HCT116 (cell line): ENCODE measurements at regions not wholly inside any gene's neighbourhood (a gene's known extent, or its start where the extent isn't known, plus 50 kb on each side); places are given as distances from the start of the nearest gene placed in this dataset.

ENCODE experiments used
- ATAC-seq: fragments of 200-7000 bp; cut with Tn5 transposase; 2 replicates; pipeline ENCODE4 v1.9.1; 2020; ENCODE audit warnings: mild to moderate bottlenecking, moderate library complexity
- BruUV-seq: library from RNA; stranded (reverse); fragments of 400-500 nt; replicated peaks from 2 replicates; lab custom pipeline; 2021; lab: Mats Ljungman, UMichigan
- CTCF ChIA-PET: fragments of 300-600 bp; sonication (Branson Sonifier 250); formaldehyde crosslinking; loops from one replicate; lab custom pipeline; 2021; ENCODE audit warnings: antibody characterized with exemption; lab: Charles Lee
- POLR2A ChIA-PET: fragments of 300-600, 350-600 bp; sonication (Branson Sonifier 250); formaldehyde crosslinking; loops from one replicate; lab custom pipeline; 2021; ENCODE audit warnings: antibody characterized with exemption; lab: Charles Lee
- RAD21 ChIA-PET, 2 experiments: fragments of 300-600 bp; sonication (Branson Sonifier 250); formaldehyde crosslinking; loops; one replicate each; lab custom pipeline; 2023; ENCODE audit warnings: low total read pairs in 2 of 2; ENCODE audit not compliant: uncharacterized antibody in 2 of 2, unreplicated experiment in 2 of 2, low non-redundant PET in 1 of 2; lab: Charles Lee
- DNase-seq: peaks from one replicate; pipeline ENCODE4 v3.0.0-alpha.2; 2010; ENCODE audit warnings: low read depth, low spot score
- H2AFZ ChIP-seq: fragments of 200-600 bp; shearing (Covaris generic), sonication (generic); 2 replicates; pipeline ENCODE4 v1.6.1; 2017; ENCODE audit warnings: low read depth, mixed run types, mixed read lengths, antibody characterized with exemption, low read length; ENCODE audit not compliant: poor library complexity, severe bottlenecking
- H3K27ac ChIP-seq: 2 replicates; pipeline ENCODE4 v1.5.1; 2012; ENCODE audit warnings: low read depth, low read length
- H3K27me3 ChIP-seq: fragments of 200-600 bp; sonication (generic); 2 replicates; pipeline ENCODE4 v1.6.1; 2016; ENCODE audit warnings: mixed run types, low read length, mixed read lengths; ENCODE audit not compliant: insufficient read depth
- H3K36me3 ChIP-seq, 2 experiments: fragments of 200-500 bp in 1 of 2; fragments of 200-600 bp in 1 of 2; sonication (Bioruptor generic) in 1 of 2; sonication (generic) in 1 of 2; 2 replicates each; pipeline versions ENCODE4 v1.5.1 to v1.6.1; 2014 to 2016; ENCODE audit warnings: low read length in 2 of 2, inconsistent platforms in 1 of 2, mixed read lengths in 1 of 2, mixed run types in 1 of 2; ENCODE audit not compliant: insufficient read depth in 2 of 2, control insufficient read depth in 1 of 2
- H3K4me1 ChIP-seq, 2 experiments: fragments of 200-600 bp in 1 of 2; sonication (generic) in 1 of 2; 2 replicates each; pipeline versions ENCODE4 v1.5.1 to v1.6.1; 2012 to 2017; ENCODE audit warnings: low read length in 2 of 2, inconsistent platforms in 1 of 2, mild to moderate bottlenecking in 1 of 2, mixed read lengths in 1 of 2, mixed run types in 1 of 2, moderate library complexity in 1 of 2; ENCODE audit not compliant: insufficient read depth in 2 of 2, control insufficient read depth in 1 of 2
- H3K4me2 ChIP-seq: fragments of 200-600 bp; sonication (generic); 2 replicates; pipeline ENCODE4 v1.6.1; 2017; ENCODE audit warnings: mixed run types, low read length, mixed read lengths
- H3K4me3 ChIP-seq, 2 experiments: fragments of 200-600 bp in 1 of 2; sonication (generic) in 1 of 2; replicated peaks in 1 of 2; 2 replicates each; pipeline ENCODE4 v1.5.1; 2011 to 2016; ENCODE audit warnings: low read length in 2 of 2, control low read depth in 1 of 2, low read depth in 1 of 2, mild to moderate bottlenecking in 1 of 2, mixed read lengths in 1 of 2, mixed run types in 1 of 2
- H3K79me2 ChIP-seq: fragments of 200-600 bp; sonication (generic); 2 replicates; pipeline ENCODE4 v1.6.1; 2017; ENCODE audit warnings: mild to moderate bottlenecking, mixed run types, low read length, moderate library complexity, mixed read lengths; ENCODE audit not compliant: insufficient read depth
- H3K9ac ChIP-seq: fragments of 200-600 bp; sonication (generic); 2 replicates; pipeline ENCODE4 v1.6.1; 2016; ENCODE audit warnings: low read length, mixed read lengths
- H3K9me2 ChIP-seq: fragments of 200-600 bp; sonication (generic), shearing (Covaris generic); 2 replicates; pipeline ENCODE4 v1.6.1; 2017; ENCODE audit warnings: mixed run types, mild to moderate bottlenecking, moderate library complexity; ENCODE audit not compliant: insufficient read depth
- H3K9me3 ChIP-seq, 2 experiments: fragments of 200-500 bp in 1 of 2; fragments of 200-600 bp in 1 of 2; sonication (Bioruptor generic) in 1 of 2; sonication (generic) in 1 of 2; 2 replicates each; pipeline ENCODE4 v1.6.1; 2014 to 2017; ENCODE audit warnings: low read length in 2 of 2, mixed read lengths in 2 of 2, inconsistent platforms in 1 of 2, low read depth in 1 of 2, mild to moderate bottlenecking in 1 of 2, mixed run types in 1 of 2, moderate library complexity in 1 of 2; ENCODE audit not compliant: control insufficient read depth in 1 of 2, insufficient read depth in 1 of 2
- H4K20me1 ChIP-seq: fragments of 200-600 bp; sonication (generic), shearing (Covaris generic); 2 replicates; pipeline ENCODE4 v1.6.1; 2017; ENCODE audit warnings: mixed run types, mild to moderate bottlenecking, moderate library complexity; ENCODE audit not compliant: insufficient read depth
- CEBPB ChIP-seq: IDR thresholded peaks from 2 replicates; pipeline ENCODE4 v1.6.1; 2012; ENCODE audit warnings: low read depth
- EGR1 ChIP-seq: IDR thresholded peaks from 2 replicates; pipeline ENCODE4 v1.6.1; 2012; ENCODE audit warnings: low read depth
- ELF1 ChIP-seq: IDR thresholded peaks from 2 replicates; pipeline ENCODE4 v1.6.1; 2012; ENCODE audit warnings: low read depth, borderline replicate concordance
- EZH2phosphoT487 ChIP-seq: fragments of 200-600 bp; IDR thresholded peaks from 2 replicates; pipeline ENCODE4 v1.6.1; 2018; ENCODE audit warnings: antibody characterized with exemption, borderline replicate concordance
- POLR2A ChIP-seq: IDR thresholded peaks from 2 replicates; pipeline ENCODE4 v1.7.0; 2011; ENCODE audit warnings: borderline replicate concordance; ENCODE audit not compliant: insufficient read depth, insufficient read length; ENCODE audit errors: extremely low read depth
- POLR2AphosphoS5 ChIP-seq: IDR thresholded peaks from 2 replicates; pipeline ENCODE4 v1.6.1; 2011; ENCODE audit warnings: mild to moderate bottlenecking, low read depth, low read length, moderate library complexity
- SIN3A ChIP-seq: IDR thresholded peaks from 2 replicates; pipeline ENCODE4 v1.6.1; 2012; ENCODE audit warnings: low read depth
- SRF ChIP-seq: IDR thresholded peaks from 2 replicates; pipeline ENCODE4 v1.6.1; 2012; ENCODE audit warnings: low read depth
- ZNF274 ChIP-seq: fragments of 200-500 bp; sonication (Bioruptor generic); IDR thresholded peaks from 2 replicates; pipeline ENCODE4 v1.6.1; 2014; ENCODE audit warnings: mild to moderate bottlenecking, low read depth, low read length, inconsistent platforms
- intact Hi-C: fragments of 100-400 bp; cut with micrococcal nuclease; formaldehyde crosslinking; loops from 2 replicates; pipeline ENCODE4 v1.10.0; 2022
- TF ChIP-seq, protein P1 (sequence below): IDR thresholded peaks from 2 replicates; pipeline ENCODE4 v1.6.1; 2011; ENCODE audit warnings: mild to moderate bottlenecking, low read length, moderate library complexity; ENCODE audit not compliant: insufficient replicate concordance; ENCODE audit errors: extremely low read depth
- TF ChIP-seq, protein P2 (sequence below): IDR thresholded peaks from 2 replicates; pipeline ENCODE4 v1.6.1; 2012; ENCODE audit warnings: low read depth

DNA sequence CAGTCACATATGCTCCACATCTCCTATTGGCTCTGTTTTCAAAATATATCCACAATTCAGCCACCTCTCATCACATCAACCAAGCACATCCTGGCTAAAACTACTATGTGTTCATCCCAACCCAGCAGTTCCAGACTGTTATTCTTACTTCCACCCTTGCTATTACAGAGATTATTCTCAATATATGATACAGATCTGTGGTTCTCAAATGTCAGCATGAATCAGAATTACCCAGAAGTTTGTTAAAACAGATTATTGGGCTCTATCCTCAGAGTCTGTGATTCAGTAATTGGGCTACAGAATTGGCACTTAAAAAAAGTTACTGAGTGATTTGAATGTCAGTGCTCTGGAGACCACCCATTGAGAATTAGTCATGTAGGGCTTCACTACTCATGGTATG is 78.8 kb upstream of the IZUMO3 start (continued):
- TF ChIP-seq EZH2phosphoT487, result no peak

DNA sequence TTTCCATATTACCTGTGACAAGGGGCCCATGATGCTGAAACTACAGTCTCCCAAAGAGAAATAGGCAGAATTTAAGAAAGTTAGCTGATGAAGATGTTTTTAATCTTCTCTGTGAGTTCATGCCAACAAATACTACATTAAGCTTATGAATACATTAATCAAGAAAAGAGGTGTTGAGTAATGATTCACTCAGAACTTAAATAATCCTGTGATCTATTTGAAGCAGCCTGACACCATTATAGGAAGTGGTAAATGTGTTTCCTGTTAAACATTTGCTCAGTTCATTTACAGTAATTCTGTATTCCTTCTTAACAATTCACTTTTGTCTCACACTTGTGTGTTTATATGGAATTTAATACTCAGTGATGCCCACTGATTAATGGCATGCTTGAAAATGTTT is 75.0 kb upstream of the IZUMO3 start:
- Histone ChIP-seq H2AFZ (no peak overlapping the region), H3K79me2 (no peaks in the 10 kb centered on the region), H3K4me2 (no peak overlapping the region), H3K4me1 (no peaks in the 10 kb centered on the region), H3K4me3 (no peak overlapping the region), H3K9me2 (no peaks in the 10 kb centered on the region), H3K9me3 (peaks cover 0 to 18% of the 10 kb centered on the region in 2 experiments; a peak in 2 of 4 replicates), H4K20me1 (no peaks in the 10 kb centered on the region), H3K27ac (no peak overlapping the region), H3K9ac (no peak overlapping the region), H3K27me3 (no peaks in the 10 kb centered on the region), H3K36me3 (no peaks in the 10 kb centered on the region)
- no TSS peak for BruUV-seq
- RAD21 ChIA-PET, result no interaction called here
- no peak for DNase-seq
- intact Hi-C loops, result no loop called here
- POLR2A ChIA-PET, result no interaction called here
- TF ChIP-seq CEBPB, result no peak
- no peak for TF ChIP-seq SIN3A
- no peak for TF ChIP-seq ZNF274
- no peak for TF ChIP-seq EGR1
- TF ChIP-seq SRF, result no peak
- no peak for TF ChIP-seq POLR2A
- no peak for TF ChIP-seq ELF1
- TF ChIP-seq, protein P1, sequence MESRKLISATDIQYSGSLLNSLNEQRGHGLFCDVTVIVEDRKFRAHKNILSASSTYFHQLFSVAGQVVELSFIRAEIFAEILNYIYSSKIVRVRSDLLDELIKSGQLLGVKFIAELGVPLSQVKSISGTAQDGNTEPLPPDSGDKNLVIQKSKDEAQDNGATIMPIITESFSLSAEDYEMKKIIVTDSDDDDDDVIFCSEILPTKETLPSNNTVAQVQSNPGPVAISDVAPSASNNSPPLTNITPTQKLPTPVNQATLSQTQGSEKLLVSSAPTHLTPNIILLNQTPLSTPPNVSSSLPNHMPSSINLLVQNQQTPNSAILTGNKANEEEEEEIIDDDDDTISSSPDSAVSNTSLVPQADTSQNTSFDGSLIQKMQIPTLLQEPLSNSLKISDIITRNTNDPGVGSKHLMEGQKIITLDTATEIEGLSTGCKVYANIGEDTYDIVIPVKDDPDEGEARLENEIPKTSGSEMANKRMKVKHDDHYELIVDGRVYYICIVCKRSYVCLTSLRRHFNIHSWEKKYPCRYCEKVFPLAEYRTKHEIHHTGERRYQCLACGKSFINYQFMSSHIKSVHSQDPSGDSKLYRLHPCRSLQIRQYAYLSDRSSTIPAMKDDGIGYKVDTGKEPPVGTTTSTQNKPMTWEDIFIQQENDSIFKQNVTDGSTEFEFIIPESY, result no peak
- no peak for TF ChIP-seq POLR2AphosphoS5
- TF ChIP-seq, protein P2, sequence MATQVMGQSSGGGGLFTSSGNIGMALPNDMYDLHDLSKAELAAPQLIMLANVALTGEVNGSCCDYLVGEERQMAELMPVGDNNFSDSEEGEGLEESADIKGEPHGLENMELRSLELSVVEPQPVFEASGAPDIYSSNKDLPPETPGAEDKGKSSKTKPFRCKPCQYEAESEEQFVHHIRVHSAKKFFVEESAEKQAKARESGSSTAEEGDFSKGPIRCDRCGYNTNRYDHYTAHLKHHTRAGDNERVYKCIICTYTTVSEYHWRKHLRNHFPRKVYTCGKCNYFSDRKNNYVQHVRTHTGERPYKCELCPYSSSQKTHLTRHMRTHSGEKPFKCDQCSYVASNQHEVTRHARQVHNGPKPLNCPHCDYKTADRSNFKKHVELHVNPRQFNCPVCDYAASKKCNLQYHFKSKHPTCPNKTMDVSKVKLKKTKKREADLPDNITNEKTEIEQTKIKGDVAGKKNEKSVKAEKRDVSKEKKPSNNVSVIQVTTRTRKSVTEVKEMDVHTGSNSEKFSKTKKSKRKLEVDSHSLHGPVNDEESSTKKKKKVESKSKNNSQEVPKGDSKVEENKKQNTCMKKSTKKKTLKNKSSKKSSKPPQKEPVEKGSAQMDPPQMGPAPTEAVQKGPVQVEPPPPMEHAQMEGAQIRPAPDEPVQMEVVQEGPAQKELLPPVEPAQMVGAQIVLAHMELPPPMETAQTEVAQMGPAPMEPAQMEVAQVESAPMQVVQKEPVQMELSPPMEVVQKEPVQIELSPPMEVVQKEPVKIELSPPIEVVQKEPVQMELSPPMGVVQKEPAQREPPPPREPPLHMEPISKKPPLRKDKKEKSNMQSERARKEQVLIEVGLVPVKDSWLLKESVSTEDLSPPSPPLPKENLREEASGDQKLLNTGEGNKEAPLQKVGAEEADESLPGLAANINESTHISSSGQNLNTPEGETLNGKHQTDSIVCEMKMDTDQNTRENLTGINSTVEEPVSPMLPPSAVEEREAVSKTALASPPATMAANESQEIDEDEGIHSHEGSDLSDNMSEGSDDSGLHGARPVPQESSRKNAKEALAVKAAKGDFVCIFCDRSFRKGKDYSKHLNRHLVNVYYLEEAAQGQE, result no peak
- CTCF ChIA-PET, result no interaction called here
- no peak for ATAC-seq
